Dendritic cell treated with granulocyte-macrophage colony-stimulating factor and Interleukin-4, amounts not matched to agents 40 ng/mL and 50 ng/mL, for 4 days (primary cell): ENCODE measurements at regions not wholly inside any gene's neighbourhood (a gene's known extent, or its start where the extent isn't known, plus 50 kb on each side); places are given as distances from the start of the nearest gene placed in this dataset.
"Not testable (repeated sequence)": the region's sequence is repeated elsewhere in the genome, so short reads cannot be mapped to it uniquely, and the experiment has no call there.

Source experiments
- H3K27ac Mint-ChIP-seq: one replicate; pipeline ENCODE4 v1.8.0; 2022; ENCODE audit warnings: mild to moderate bottlenecking, mixed read lengths
- H3K27me3 Mint-ChIP-seq: one replicate; pipeline ENCODE4 v1.8.0; 2022; ENCODE audit warnings: mild to moderate bottlenecking, mixed read lengths
- H3K36me3 Mint-ChIP-seq: one replicate; pipeline ENCODE4 v1.8.0; 2022; ENCODE audit warnings: low read depth, mixed read lengths
- H3K4me1 Mint-ChIP-seq: one replicate; pipeline ENCODE4 v1.8.0; 2022; ENCODE audit warnings: low read depth, mixed read lengths
- H3K4me3 Mint-ChIP-seq: one replicate; pipeline ENCODE4 v1.8.0; 2022; ENCODE audit warnings: mild to moderate bottlenecking, moderate library complexity, mixed read lengths
- H3K9me3 Mint-ChIP-seq: one replicate; pipeline ENCODE4 v1.8.0; 2022; ENCODE audit warnings: mixed read lengths
- intact Hi-C: fragments of 100-400 bp; cut with micrococcal nuclease; formaldehyde crosslinking; loops from one replicate; pipeline ENCODE4 v1.15.0; 2022

GRCh38 chr1:197985351-197985750 is 68.2 kb downstream of the LHX9 start:
- intact Hi-C loops = no loop called here
- H3K36me3 Mint-ChIP-seq = no peaks in the 10 kb centered on the region
- no peak overlapping the region for H3K27ac Mint-ChIP-seq
- peaks cover 28% of the 10 kb centered on the region for H3K4me1 Mint-ChIP-seq
- H3K9me3 Mint-ChIP-seq = peaks cover 1% of the 10 kb centered on the region
- H3K27me3 Mint-ChIP-seq = no peaks in the 10 kb centered on the region
- no peak overlapping the region for H3K4me3 Mint-ChIP-seq

DNA sequence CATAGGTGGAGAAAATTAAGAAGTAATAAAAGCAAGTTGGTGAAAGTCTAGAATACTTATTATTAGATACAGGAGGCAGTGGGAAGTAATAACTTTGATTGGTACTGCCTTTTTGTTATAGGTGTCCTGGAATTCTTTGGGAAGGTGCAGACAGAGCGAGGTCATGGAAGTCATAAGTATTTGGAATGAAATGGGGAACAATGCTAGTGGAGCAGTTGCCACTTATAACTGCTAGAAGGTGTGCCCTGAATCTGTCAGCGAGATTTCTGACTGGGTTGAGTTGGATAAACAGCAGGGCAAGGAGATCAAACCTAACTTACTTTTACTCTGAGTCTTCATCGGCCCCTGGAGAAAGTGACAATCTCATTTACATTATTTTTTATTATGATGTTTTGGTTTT is 69.6 kb downstream of the LHX9 start:
- Mint-ChIP-seq H3K4me3 (no peak overlapping the region), H3K4me1 (peaks cover 16% of the 10 kb centered on the region), H3K27me3 (no peaks in the 10 kb centered on the region), H3K9me3 (no peaks in the 10 kb centered on the region), H3K27ac (no peak overlapping the region), H3K36me3 (no peaks in the 10 kb centered on the region)
- intact Hi-C loops = no loop called here

GRCh38 chr1:197987294-197987693 is 70.1 kb downstream of the LHX9 start:
- Mint-ChIP-seq H3K4me3 (no peak overlapping the region), H3K9me3 (no peaks in the 10 kb centered on the region), H3K27ac (no peak overlapping the region), H3K27me3 (no peaks in the 10 kb centered on the region), H3K36me3 (no peaks in the 10 kb centered on the region), H3K4me1 (peaks cover 12% of the 10 kb centered on the region)
- intact Hi-C loops = no loop called here

GRCh38 chr1:197988581-197988980 is 71.4 kb downstream of the LHX9 start:
- H3K4me1 Mint-ChIP-seq, intact Hi-C loops, H3K27ac Mint-ChIP-seq, H3K36me3 Mint-ChIP-seq, H3K4me3 Mint-ChIP-seq, H3K27me3 Mint-ChIP-seq, H3K9me3 Mint-ChIP-seq: not testable (repeated sequence)

DNA sequence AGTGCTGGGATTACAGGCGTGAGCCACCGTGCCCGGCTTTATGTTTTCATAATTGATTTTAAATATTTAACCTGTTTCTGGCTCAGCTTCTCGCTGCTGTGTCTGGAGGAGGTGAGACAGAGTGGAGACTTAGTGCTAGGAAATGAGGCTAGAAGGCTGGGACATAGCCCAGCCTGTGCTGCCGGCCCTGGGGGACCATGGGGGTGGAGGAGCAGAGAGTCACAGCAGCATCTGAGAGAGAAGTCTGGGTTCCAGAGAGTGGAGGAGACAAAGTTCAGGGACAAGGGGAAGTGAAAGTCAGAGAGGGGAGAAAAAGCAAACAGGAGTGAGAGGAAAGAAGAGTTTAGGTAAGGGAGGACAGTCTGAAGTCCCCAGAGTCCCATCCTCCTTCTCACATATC is 71.9 kb downstream of the LHX9 start:
- no peaks in the 10 kb centered on the region for H3K27me3 Mint-ChIP-seq
- H3K4me1 Mint-ChIP-seq = peaks cover 6% of the 10 kb centered on the region
- H3K36me3 Mint-ChIP-seq = no peaks in the 10 kb centered on the region
- no peak overlapping the region for H3K27ac Mint-ChIP-seq
- H3K4me3 Mint-ChIP-seq = no peak overlapping the region
- H3K9me3 Mint-ChIP-seq = no peaks in the 10 kb centered on the region
- intact Hi-C loops = no loop called here

- Mint-ChIP-seq H3K27ac (no peak overlapping the region), H3K4me3 (no peak overlapping the region), H3K27me3 (no peaks in the 10 kb centered on the region), H3K36me3 (no peaks in the 10 kb centered on the region), H3K9me3 (no peaks in the 10 kb centered on the region), H3K4me1 (peaks cover 6% of the 10 kb centered on the region)
- intact Hi-C loops = no loop called here
Measured at GRCh38 chr1:197991594-197991993, 74.4 kb downstream of the LHX9 start.

GRCh38 chr1:197994907-197995407 is 77.8 kb downstream of the LHX9 start:
- no peak overlapping the region for H3K4me3 Mint-ChIP-seq
- no peaks in the 10 kb centered on the region for H3K36me3 Mint-ChIP-seq
- no peaks in the 10 kb centered on the region for H3K27me3 Mint-ChIP-seq
- no peak overlapping the region for H3K27ac Mint-ChIP-seq
- intact Hi-C loops = no loop called here
- H3K9me3 Mint-ChIP-seq = no peaks in the 10 kb centered on the region
- no peaks in the 10 kb centered on the region for H3K4me1 Mint-ChIP-seq

DNA sequence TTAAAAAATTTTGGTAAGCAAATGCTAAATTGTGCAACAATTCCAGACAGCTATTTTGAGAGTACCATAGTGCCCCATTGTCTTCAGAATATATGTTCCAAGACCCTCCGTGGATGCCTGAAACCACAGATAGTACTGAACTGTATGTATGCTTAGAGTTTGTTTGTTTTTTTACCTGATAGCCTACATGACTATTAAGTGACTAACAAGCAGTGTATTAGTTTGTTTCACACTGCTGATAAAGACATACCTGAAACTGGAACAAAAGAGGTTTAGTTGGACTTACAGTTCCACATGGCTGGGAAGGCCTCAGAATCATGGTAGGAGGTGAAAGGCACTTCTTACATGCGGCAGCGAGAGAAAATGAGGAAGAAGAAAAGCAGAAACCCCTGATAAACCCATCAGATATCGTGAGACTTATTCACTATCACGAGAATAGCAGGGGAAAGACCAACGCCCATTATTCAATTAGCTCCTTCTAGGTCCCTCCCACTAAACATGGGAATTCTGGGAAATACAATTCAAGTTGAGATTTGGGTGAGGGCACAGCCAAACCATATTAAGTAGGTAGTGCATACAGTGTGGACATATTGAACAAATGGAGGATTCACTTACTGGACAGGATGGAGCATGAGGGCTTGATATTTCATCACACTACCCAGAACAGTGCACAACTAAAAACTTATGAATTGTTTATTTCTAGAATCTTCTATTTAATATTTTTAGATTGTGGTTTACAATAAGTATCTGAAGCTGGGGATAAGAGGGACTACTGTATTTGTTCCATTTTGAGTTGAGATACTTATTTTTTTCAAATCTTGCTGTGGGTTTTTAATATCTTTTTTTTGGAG is 78.5 kb downstream of the LHX9 start:
- intact Hi-C loops = no loop called here
- Mint-ChIP-seq H3K9me3 (no peaks in the 10 kb centered on the region), H3K4me1 (no peaks in the 10 kb centered on the region), H3K36me3 (no peaks in the 10 kb centered on the region), H3K27ac (no peak overlapping the region), H3K27me3 (no peaks in the 10 kb centered on the region), H3K4me3 (no peak overlapping the region)

- intact Hi-C loops, H3K9me3 Mint-ChIP-seq, H3K27me3 Mint-ChIP-seq, H3K4me3 Mint-ChIP-seq, H3K4me1 Mint-ChIP-seq, H3K27ac Mint-ChIP-seq, H3K36me3 Mint-ChIP-seq: not testable (repeated sequence)
Measured at GRCh38 chr1:197996259-197996512, 79.0 kb downstream of the LHX9 start.

- Mint-ChIP-seq H3K27me3 (no peaks in the 10 kb centered on the region), H3K27ac (no peak overlapping the region), H3K36me3 (no peaks in the 10 kb centered on the region), H3K4me1 (no peaks in the 10 kb centered on the region), H3K9me3 (no peaks in the 10 kb centered on the region), H3K4me3 (no peak overlapping the region)
- intact Hi-C loops = no loop called here
Measured at GRCh38 chr1:197998110-197998509, 80.9 kb downstream of the LHX9 start.

DNA sequence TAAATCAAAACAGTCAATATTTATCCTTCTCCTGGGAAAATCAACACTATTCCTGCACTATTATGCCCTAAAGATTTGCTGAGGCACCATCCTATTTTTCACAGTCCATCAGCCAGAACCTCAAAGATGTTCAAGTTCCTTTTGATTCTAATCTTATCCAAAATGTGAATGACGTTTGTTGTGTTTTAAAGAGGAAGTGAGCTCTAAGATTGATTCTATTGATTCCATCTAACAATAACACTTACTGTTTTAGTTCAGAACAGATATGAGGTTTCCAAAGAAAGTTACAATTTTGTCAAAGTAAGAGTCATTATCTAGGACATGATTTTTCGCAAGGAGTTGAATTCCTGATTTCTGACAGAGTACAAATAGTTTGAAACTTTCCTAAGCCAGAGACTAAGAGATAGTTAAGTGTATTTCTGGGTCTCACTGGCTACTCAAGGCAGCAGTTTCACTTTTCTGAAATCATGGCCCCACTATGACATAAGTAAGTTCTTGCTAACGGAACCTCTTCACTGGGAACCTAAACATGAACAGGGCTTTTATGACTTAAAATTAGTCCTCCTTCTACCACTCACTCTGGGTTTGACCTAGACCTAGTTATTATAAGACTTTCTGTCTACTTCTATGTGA is 84.7 kb downstream of the LHX9 start:
- Mint-ChIP-seq H3K36me3 (no peaks in the 10 kb centered on the region), H3K27ac (no peak overlapping the region), H3K4me3 (no peak overlapping the region), H3K4me1 (no peaks in the 10 kb centered on the region), H3K9me3 (no peaks in the 10 kb centered on the region), H3K27me3 (no peaks in the 10 kb centered on the region)
- intact Hi-C loops = no loop called here

- Mint-ChIP-seq H3K27me3 (no peaks in the 10 kb centered on the region), H3K27ac (no peak overlapping the region), H3K9me3 (peaks cover 6% of the 10 kb centered on the region), H3K36me3 (no peaks in the 10 kb centered on the region), H3K4me3 (no peak overlapping the region), H3K4me1 (no peaks in the 10 kb centered on the region)
- intact Hi-C loops = no loop called here
Measured at GRCh38 chr1:198003468-198003867, 86.3 kb downstream of the LHX9 start.

DNA sequence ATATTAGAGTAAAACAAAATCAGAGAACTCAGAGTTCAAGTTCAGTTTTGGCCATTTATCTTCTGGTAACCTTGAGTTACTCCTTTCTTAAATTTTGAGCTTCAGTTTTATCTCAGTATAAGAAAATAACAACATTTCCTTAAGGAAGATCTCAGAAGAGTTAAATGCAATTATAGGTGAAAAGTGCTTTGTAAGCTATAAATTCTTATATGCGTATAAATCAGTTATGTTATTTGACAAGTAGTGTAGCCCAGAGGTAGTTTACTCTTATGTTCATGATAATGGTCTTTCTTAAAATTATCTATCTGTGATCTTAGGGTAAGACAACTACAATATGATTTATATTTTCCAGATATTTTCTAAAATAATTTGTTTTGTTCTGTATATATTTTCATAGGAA is 89.8 kb downstream of the LHX9 start:
- Mint-ChIP-seq H3K9me3 (peaks cover 37% of the 10 kb centered on the region), H3K36me3 (no peaks in the 10 kb centered on the region), H3K27me3 (no peaks in the 10 kb centered on the region), H3K27ac (no peak overlapping the region), H3K4me1 (no peaks in the 10 kb centered on the region), H3K4me3 (no peak overlapping the region)
- intact Hi-C loops = no loop called here

DNA sequence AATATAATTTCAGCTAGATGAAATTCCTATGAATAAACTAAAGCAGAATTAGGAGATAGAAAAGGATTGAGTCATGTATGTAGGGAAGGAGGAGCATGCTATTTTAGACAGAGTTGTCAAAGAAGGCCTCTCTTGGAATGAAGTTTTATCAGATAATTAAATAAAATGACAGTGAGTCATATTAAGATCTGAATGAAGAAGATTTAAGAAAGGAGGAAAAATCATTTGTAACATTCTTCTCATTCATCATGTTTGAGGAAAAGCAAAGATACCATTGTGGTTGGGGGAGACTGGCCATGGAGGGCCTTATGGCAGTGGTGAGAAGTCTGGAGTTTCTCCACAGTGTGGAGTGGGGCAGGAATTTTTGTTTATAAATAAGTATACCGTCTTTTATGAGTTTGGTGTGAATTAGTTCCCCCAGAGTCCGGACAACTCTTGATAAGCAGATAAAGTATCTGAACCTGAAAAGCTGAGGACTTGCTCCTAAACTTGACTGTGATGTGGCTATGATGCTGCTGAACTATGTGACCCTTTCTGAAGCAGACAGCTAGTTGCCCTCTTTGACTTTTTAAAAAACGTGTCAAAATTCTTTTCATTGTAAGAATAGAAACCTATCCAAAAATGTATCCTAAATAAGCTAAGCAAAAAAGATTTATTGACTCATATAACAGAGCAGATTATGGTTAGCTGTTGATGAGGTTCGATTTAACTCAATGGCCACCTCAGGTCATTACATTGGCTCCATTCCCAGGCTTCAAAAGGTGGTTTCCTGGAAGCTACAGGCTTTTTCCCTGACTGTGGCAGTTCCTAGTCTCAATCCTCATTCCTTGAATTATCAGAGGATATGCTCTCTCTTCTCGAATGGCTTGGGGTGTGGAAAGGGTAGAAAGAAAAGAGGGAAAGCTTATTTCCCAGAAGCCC is 90.8 kb downstream of the LHX9 start:
- Mint-ChIP-seq H3K36me3 (no peaks in the 10 kb centered on the region), H3K27ac (no peak overlapping the region), H3K4me1 (no peaks in the 10 kb centered on the region), H3K9me3 (peaks cover 37% of the 10 kb centered on the region), H3K27me3 (no peaks in the 10 kb centered on the region), H3K4me3 (no peak overlapping the region)
- intact Hi-C loops = no loop called here
